Endothelial cell of umbilical vein (primary cell): ENCODE measurements at regions not wholly inside any gene's neighbourhood (a gene's known extent, or its start where the extent isn't known, plus 50 kb on each side); places are given as distances from the start of the nearest gene placed in this dataset.

ENCODE experiments used
- CTCF ChIP-seq, 2 donors: IDR thresholded peaks; 1 replicate in 1 of 2; 2 replicates in 1 of 2; pipeline ENCODE4 v1.5.1; 2011; ENCODE audit warnings: low read length in 2 of 2, mild to moderate bottlenecking in 2 of 2, moderate library complexity in 2 of 2, control low read depth in 1 of 2, inconsistent platforms in 1 of 2, low read depth in 1 of 2; ENCODE audit not compliant: insufficient read depth in 1 of 2; ENCODE audit errors: extremely low read depth in 1 of 2
- MAX ChIP-seq: IDR thresholded peaks from 2 replicates; pipeline ENCODE4 v1.6.1; 2011; ENCODE audit not compliant: insufficient read depth, insufficient read length
- POLR2AphosphoS5 ChIP-seq: IDR thresholded peaks from 2 replicates; pipeline ENCODE4 v1.6.1; 2012; ENCODE audit warnings: low read depth, mild to moderate bottlenecking, control low read depth, low read length, moderate library complexity; ENCODE audit not compliant: insufficient read depth

- no peak for TF ChIP-seq MAX
- TF ChIP-seq CTCF (IDR thresholded peaks at IDR 0.05; ENCODE audit: extremely low read depth in 1 of 2, insufficient read depth in 1 of 2, low read depth in 1 of 2, low read length in 2 of 2): no peak
- TF ChIP-seq POLR2AphosphoS5: no peak
These were observed 313.9 kb downstream of the FBXW7 start for GRCh38 chr4:152221816-152222516.
